A549 (cell line): ENCODE measurements at regions not wholly inside any gene's neighbourhood (a gene's known extent, or its start where the extent isn't known, plus 50 kb on each side); places are given as distances from the start of the nearest gene placed in this dataset.

Source experiments
- ATAC-seq, 2 experiments: fragments of 200-7000 bp in 1 of 2; fragments of >200 bp in 1 of 2; cut with Nextera tagmentation in 1 of 2; cut with Tn5 transposase in 1 of 2; 3 replicates each; pipeline versions ENCODE4 v1.8.0 to v1.9.1; 2018 to 2020; ENCODE audit warnings: mild to moderate bottlenecking in 1 of 2, moderate library complexity in 1 of 2
- CTCF ChIA-PET: fragments of 300-600 bp; sonication (Branson Sonifier 250); formaldehyde crosslinking; extraction: SDS; loops from one replicate; lab custom pipeline; 2021; ENCODE audit warnings: antibody characterized with exemption, inconsistent platforms; lab: Yijun Ruan, JAX
- POLR2A ChIA-PET: fragments of 350-600 bp; formaldehyde crosslinking; extraction: SDS; loops from one replicate; lab custom pipeline; 2021; ENCODE audit warnings: antibody characterized with exemption, inconsistent platforms; lab: Yijun Ruan, JAX
- DNase-seq, 2 experiments: peaks; one replicate each; pipeline versions ENCODE4 v3.0.0 to v3.0.0-alpha.2; 2011 to 2016; ENCODE audit warnings: low read depth in 1 of 2, low spot score in 1 of 2
- FAIRE-seq: peaks from 2 replicates; lab custom pipeline; 2011; peaks lifted over from hg19 to GRCh38; lab: Jason Lieb, UNC
- H3K27ac ChIP-seq, 2 experiments: fragments of >200 bp; sonication (Bioruptor Twin); formaldehyde crosslinking; 3 replicates each; pipeline ENCODE4 v1.5.1; 2016 to 2017
- H3K4me1 ChIP-seq: fragments of >200 bp; sonication (Bioruptor Twin); formaldehyde crosslinking; 3 replicates; pipeline ENCODE4 v1.6.1; 2016
- H3K4me2 ChIP-seq: fragments of >200 bp; sonication (Bioruptor Twin); formaldehyde crosslinking; 3 replicates; pipeline ENCODE4 v1.6.1; 2016
- H3K4me3 ChIP-seq: fragments of >200 bp; sonication (Bioruptor Twin); formaldehyde crosslinking; 3 replicates; pipeline ENCODE4 v1.5.1; 2016
- H3K9me3 ChIP-seq: fragments of >200 bp; sonication (Bioruptor Twin); formaldehyde crosslinking; 3 replicates; pipeline ENCODE4 v1.6.1; 2016
- CBX8 ChIP-seq: fragments of 200-600 bp; sonication (generic); IDR thresholded peaks from 2 replicates; pipeline ENCODE4 v1.6.1; 2016
- CEBPB ChIP-seq, 2 experiments: fragments of >200 bp in 1 of 2; sonication (Bioruptor Twin) in 1 of 2; formaldehyde crosslinking in 1 of 2; IDR thresholded peaks; 2 replicates each; pipeline ENCODE4 v1.6.1; 2012 to 2016
- EP300 ChIP-seq, 2 experiments: fragments of >200 bp; sonication (Bioruptor Twin); formaldehyde crosslinking; IDR thresholded peaks; 2 replicates in 1 of 2; 3 replicates in 1 of 2; pipeline ENCODE4 v1.6.1; 2016 to 2017
- HEYL ChIP-seq: fragments of 250-450 bp; sonication (Bioruptor Pico); IDR thresholded peaks from 2 replicates; pipeline ENCODE4 v1.8.0; 2021; ENCODE audit warnings: mild to moderate bottlenecking, moderate library complexity
- HOXB13 ChIP-seq: fragments of 250-450 bp; sonication (Bioruptor Pico); IDR thresholded peaks from 2 replicates; pipeline ENCODE4 v1.5.0; 2020; ENCODE audit warnings: low read depth, mild to moderate bottlenecking, moderate library complexity
- JUNB ChIP-seq: fragments of >200 bp; sonication (Bioruptor Twin); formaldehyde crosslinking; IDR thresholded peaks from 2 replicates; pipeline ENCODE4 v1.6.1; 2016
- KDM1A ChIP-seq: fragments of 200-600 bp; sonication (generic); IDR thresholded peaks from 2 replicates; pipeline ENCODE4 v1.6.1; 2016; ENCODE audit warnings: low read depth, mild to moderate bottlenecking
- NR3C1 ChIP-seq: fragments of >200 bp; sonication (Bioruptor Twin); formaldehyde crosslinking; IDR thresholded peaks from 3 replicates; pipeline ENCODE4 v1.6.1; 2017
- POLR2A ChIP-seq: IDR thresholded peaks from 2 replicates; pipeline ENCODE4 v1.6.1; 2012; ENCODE audit warnings: mild to moderate bottlenecking, low read length
- POLR2AphosphoS2 ChIP-seq: conservative IDR thresholded peaks from 2 replicates; pipeline ENCODE4 v1.6.1; 2012; ENCODE audit warnings: low read length, improper control_type of control experiment, inconsistent platforms
- SMC3 ChIP-seq: fragments of >200 bp; sonication (Bioruptor Twin); formaldehyde crosslinking; IDR thresholded peaks from 3 replicates; pipeline ENCODE4 v1.6.1; 2018; ENCODE audit warnings: inconsistent platforms
- TFCP2L1 ChIP-seq: fragments of 250-450 bp; sonication (Bioruptor Pico); IDR thresholded peaks from 2 replicates; pipeline ENCODE4 v1.5.0; 2021; ENCODE audit warnings: mild to moderate bottlenecking
- ZFP36 ChIP-seq: fragments of 450-650 bp; IDR thresholded peaks from 2 replicates; pipeline ENCODE4 v1.6.1; 2014; ENCODE audit warnings: borderline replicate concordance; ENCODE audit not compliant: partially characterized antibody
- ZNF302 ChIP-seq: fragments of 250-450 bp; sonication (Bioruptor Pico); IDR thresholded peaks from 2 replicates; pipeline ENCODE4 v1.9.0; 2021; ENCODE audit warnings: inconsistent platforms, mild to moderate bottlenecking, moderate library complexity
- ZSCAN20 ChIP-seq: fragments of 250-450 bp; sonication (Bioruptor Pico); IDR thresholded peaks from 2 replicates; pipeline ENCODE4 v1.8.0; 2022; ENCODE audit warnings: mild to moderate bottlenecking, moderate library complexity
- WGBS: methylation state at CpG from one replicate; pipeline ENCODE4 v1.1.6; 2017; ENCODE audit errors: missing lambda C conversion rate; 5-methylcytosine and 5-hydroxymethylcytosine counted together
- TF ChIP-seq, protein P1 (sequence below): fragments of 200-600 bp; sonication (generic); IDR thresholded peaks from 2 replicates; pipeline ENCODE4 v1.6.1; 2016; ENCODE audit warnings: antibody characterized with exemption, mild to moderate bottlenecking, moderate library complexity
- TF ChIP-seq, protein P2 (sequence below): fragments of 450-650 bp; IDR thresholded peaks from 2 replicates; pipeline ENCODE4 v1.6.1; 2014; ENCODE audit warnings: antibody characterized with exemption

DNA sequence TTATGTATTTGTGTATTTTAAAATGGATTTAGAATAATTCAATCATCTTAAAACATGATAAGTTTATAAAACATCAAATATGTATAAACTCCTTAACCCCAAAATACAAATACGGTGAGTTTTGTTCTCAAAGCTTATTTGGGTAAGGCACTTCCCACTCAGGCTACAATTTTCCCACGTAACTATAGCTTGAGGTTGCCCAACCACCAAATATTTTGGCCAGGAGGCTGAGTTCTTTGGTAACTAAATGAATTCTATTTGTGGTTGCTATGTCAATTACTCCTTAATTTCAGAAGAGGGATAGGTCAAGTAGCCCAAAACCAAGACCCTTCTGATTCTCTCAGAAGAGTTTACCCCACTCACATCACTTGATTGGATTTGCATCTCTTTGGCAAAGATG, 70.4 kb downstream of the MYL12B start (continued):
- TF ChIP-seq, protein P1, sequence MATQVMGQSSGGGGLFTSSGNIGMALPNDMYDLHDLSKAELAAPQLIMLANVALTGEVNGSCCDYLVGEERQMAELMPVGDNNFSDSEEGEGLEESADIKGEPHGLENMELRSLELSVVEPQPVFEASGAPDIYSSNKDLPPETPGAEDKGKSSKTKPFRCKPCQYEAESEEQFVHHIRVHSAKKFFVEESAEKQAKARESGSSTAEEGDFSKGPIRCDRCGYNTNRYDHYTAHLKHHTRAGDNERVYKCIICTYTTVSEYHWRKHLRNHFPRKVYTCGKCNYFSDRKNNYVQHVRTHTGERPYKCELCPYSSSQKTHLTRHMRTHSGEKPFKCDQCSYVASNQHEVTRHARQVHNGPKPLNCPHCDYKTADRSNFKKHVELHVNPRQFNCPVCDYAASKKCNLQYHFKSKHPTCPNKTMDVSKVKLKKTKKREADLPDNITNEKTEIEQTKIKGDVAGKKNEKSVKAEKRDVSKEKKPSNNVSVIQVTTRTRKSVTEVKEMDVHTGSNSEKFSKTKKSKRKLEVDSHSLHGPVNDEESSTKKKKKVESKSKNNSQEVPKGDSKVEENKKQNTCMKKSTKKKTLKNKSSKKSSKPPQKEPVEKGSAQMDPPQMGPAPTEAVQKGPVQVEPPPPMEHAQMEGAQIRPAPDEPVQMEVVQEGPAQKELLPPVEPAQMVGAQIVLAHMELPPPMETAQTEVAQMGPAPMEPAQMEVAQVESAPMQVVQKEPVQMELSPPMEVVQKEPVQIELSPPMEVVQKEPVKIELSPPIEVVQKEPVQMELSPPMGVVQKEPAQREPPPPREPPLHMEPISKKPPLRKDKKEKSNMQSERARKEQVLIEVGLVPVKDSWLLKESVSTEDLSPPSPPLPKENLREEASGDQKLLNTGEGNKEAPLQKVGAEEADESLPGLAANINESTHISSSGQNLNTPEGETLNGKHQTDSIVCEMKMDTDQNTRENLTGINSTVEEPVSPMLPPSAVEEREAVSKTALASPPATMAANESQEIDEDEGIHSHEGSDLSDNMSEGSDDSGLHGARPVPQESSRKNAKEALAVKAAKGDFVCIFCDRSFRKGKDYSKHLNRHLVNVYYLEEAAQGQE: no peak
- TF ChIP-seq CBX8: no peak
- no peak for TF ChIP-seq KDM1A
- TF ChIP-seq, protein P2, sequence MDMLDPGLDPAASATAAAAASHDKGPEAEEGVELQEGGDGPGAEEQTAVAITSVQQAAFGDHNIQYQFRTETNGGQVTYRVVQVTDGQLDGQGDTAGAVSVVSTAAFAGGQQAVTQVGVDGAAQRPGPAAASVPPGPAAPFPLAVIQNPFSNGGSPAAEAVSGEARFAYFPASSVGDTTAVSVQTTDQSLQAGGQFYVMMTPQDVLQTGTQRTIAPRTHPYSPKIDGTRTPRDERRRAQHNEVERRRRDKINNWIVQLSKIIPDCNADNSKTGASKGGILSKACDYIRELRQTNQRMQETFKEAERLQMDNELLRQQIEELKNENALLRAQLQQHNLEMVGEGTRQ: no peak

DNA sequence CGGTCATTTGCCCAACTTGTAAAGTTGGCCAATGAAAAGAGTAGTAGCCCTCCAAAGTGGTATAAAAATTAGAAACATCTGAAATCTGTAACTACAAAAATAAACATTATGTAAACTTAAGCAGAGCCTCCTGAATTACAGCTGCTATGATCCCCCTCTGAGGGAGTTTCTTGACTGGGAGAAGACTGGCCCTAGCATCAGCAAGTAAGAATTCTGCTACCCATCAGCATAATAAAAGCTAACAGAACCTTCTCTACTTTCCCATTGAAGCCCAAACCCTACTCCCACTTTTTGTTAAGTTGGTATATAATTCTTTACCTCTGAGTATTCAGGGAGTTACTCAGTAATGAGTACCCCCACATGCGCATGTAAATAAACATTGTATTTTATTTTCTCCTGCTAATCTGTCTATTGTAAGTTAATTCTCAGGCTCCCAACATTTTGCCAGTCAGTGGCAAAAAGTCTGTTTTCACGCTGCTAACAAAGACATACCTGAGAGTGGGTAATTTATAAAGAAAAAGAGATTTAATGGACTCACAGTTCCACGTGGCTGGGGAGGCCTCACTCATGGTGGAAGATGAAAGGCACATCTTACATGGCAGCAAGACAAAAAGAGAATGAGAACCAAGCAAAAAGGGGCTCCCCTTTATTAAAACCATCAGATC, 71.3 kb downstream of the MYL12B start:
- ChIA-PET CTCF (interaction anchor here (0.6 kb wide), 1 partner anchor 11 kb away, joined by 3 read pairs; no protein-coding TSS in a partner anchor), POLR2A (no interaction called here)
- FAIRE-seq (no peak), ATAC-seq (no peak), DNase-seq (no peak)
- Histone ChIP-seq H3K4me2 (no peak overlapping the region), H3K4me3 (no peak overlapping the region), H3K9me3 (no peaks in the 10 kb centered on the region), H3K27ac (no peak overlapping the region), H3K4me1 (no peaks in the 10 kb centered on the region)
- no peak for TF ChIP-seq ZNF302 (CRISPR knock-in tag)
- no peak for TF ChIP-seq JUNB
- TF ChIP-seq SMC3: no peak
- no peak for TF ChIP-seq POLR2A
- TF ChIP-seq CEBPB (IDR thresholded peaks at IDR 0.05): no peak
- no peak for TF ChIP-seq TFCP2L1 (CRISPR knock-in tag)
- TF ChIP-seq HOXB13: no peak
- no peak for TF ChIP-seq EP300 (IDR thresholded peaks at IDR 0.05)
- TF ChIP-seq CBX8: no peak
- TF ChIP-seq, protein P1: no peak
- 80% methylated on average over 4 of the region's 4 CpGs for WGBS

DNA sequence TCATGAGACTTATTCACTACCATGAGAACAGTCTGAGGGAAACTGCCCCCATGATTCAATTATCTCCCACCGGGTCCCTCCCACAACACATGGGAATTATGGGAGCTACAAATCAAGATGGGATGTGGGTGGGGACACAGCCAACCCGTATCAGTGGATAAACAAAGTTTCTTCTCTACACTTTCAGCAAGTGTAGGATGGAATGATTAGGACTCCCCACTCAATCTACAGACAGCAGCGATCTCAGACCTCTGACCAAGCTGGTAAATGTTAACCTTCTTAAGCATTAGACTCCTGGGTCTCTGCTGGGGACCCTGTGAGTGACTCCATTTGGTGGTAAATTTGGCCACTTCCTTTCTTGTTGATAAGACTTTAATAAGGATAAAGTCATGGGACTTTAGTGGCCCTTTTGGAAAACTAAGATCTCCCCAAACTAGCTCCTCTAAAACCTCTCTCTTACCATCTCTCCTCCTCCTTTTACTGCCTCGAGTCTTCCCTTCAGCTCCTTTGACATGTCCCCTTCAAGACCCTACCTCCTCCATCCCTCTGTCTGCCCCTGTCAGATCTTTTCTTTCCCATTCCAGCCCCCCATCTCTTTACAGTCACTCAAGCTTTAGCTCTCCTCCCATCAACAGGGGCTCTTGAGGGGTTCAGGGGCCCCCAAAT, 71.9 kb downstream of the MYL12B start:
- no peaks in the 10 kb centered on the region for H3K4me1 ChIP-seq
- ATAC-seq: no peak
- DNase-seq: no peak
- H3K9me3 ChIP-seq: no peaks in the 10 kb centered on the region
- CTCF ChIA-PET: no interaction called here
- POLR2A ChIA-PET: no interaction called here
- H3K4me2 ChIP-seq: no peak overlapping the region
- H3K4me3 ChIP-seq: no peak overlapping the region
- TF ChIP-seq POLR2AphosphoS2 (no peak), NR3C1 (no peak), POLR2A (no peak), ZSCAN20 (CRISPR knock-in tag) (no peak), HEYL (CRISPR knock-in tag) (no peak), ZNF302 (CRISPR knock-in tag) (no peak), ZFP36 (no peak)
- TF ChIP-seq, protein P2: no peak
- 76% methylated on average over 4 of the region's 4 CpGs for WGBS
- FAIRE-seq: no peak
- no peak overlapping the region for H3K27ac ChIP-seq
